A549 (cell line): ENCODE measurements at regions not wholly inside any gene's neighbourhood (a gene's known extent, or its start where the extent isn't known, plus 50 kb on each side); places are given as distances from the start of the nearest gene placed in this dataset.

Source experiments
- ATAC-seq, 2 experiments: fragments of 200-7000 bp in 1 of 2; fragments of >200 bp in 1 of 2; cut with Nextera tagmentation in 1 of 2; cut with Tn5 transposase in 1 of 2; 3 replicates each; pipeline versions ENCODE4 v1.8.0 to v1.9.1; 2018 to 2020; ENCODE audit warnings: mild to moderate bottlenecking in 1 of 2, moderate library complexity in 1 of 2
- CTCF ChIA-PET: fragments of 300-600 bp; sonication (Branson Sonifier 250); formaldehyde crosslinking; extraction: SDS; loops from one replicate; lab custom pipeline; 2021; ENCODE audit warnings: antibody characterized with exemption, inconsistent platforms; lab: Yijun Ruan, JAX
- POLR2A ChIA-PET: fragments of 350-600 bp; formaldehyde crosslinking; extraction: SDS; loops from one replicate; lab custom pipeline; 2021; ENCODE audit warnings: antibody characterized with exemption, inconsistent platforms; lab: Yijun Ruan, JAX
- DNase-seq, 2 experiments: peaks; one replicate each; pipeline versions ENCODE4 v3.0.0 to v3.0.0-alpha.2; 2011 to 2016; ENCODE audit warnings: low read depth in 1 of 2, low spot score in 1 of 2
- FAIRE-seq: peaks from 2 replicates; lab custom pipeline; 2011; peaks lifted over from hg19 to GRCh38; lab: Jason Lieb, UNC
- H3K27ac ChIP-seq, 2 experiments: fragments of >200 bp; sonication (Bioruptor Twin); formaldehyde crosslinking; 3 replicates each; pipeline ENCODE4 v1.5.1; 2016 to 2017
- H3K4me1 ChIP-seq: fragments of >200 bp; sonication (Bioruptor Twin); formaldehyde crosslinking; 3 replicates; pipeline ENCODE4 v1.6.1; 2016
- H3K4me2 ChIP-seq: fragments of >200 bp; sonication (Bioruptor Twin); formaldehyde crosslinking; 3 replicates; pipeline ENCODE4 v1.6.1; 2016
- H3K4me3 ChIP-seq: fragments of >200 bp; sonication (Bioruptor Twin); formaldehyde crosslinking; 3 replicates; pipeline ENCODE4 v1.5.1; 2016
- H3K9me3 ChIP-seq: fragments of >200 bp; sonication (Bioruptor Twin); formaldehyde crosslinking; 3 replicates; pipeline ENCODE4 v1.6.1; 2016
- BHLHE40 ChIP-seq: IDR thresholded peaks from 2 replicates; pipeline ENCODE4 v1.6.1; 2012; ENCODE audit warnings: low read depth, low read length, inconsistent platforms
- CBX2 ChIP-seq: fragments of 200-600 bp; sonication (generic); IDR thresholded peaks from 2 replicates; pipeline ENCODE4 v1.6.1; 2016; ENCODE audit warnings: low read depth, mild to moderate bottlenecking, borderline replicate concordance
- CEBPB ChIP-seq, 2 experiments: fragments of >200 bp in 1 of 2; sonication (Bioruptor Twin) in 1 of 2; formaldehyde crosslinking in 1 of 2; IDR thresholded peaks; 2 replicates each; pipeline ENCODE4 v1.6.1; 2012 to 2016
- CHD2 ChIP-seq: fragments of 150-350 bp; IDR thresholded peaks from 2 replicates; pipeline ENCODE4 v1.6.1; 2014; ENCODE audit warnings: low read length; ENCODE audit not compliant: partially characterized antibody
- EHF ChIP-seq: fragments of 250-450 bp; sonication (Bioruptor Pico); IDR thresholded peaks from 2 replicates; pipeline ENCODE4 v1.5.0; 2020; ENCODE audit warnings: mild to moderate bottlenecking
- ESRRA ChIP-seq: fragments of 150-350 bp; IDR thresholded peaks from 2 replicates; pipeline ENCODE4 v1.6.1; 2014; ENCODE audit warnings: mild to moderate bottlenecking, low read length, borderline replicate concordance
- FOSB ChIP-seq: fragments of 250-450 bp; sonication (Bioruptor Pico); IDR thresholded peaks from 2 replicates; pipeline ENCODE4 v1.5.0; 2020; ENCODE audit warnings: mild to moderate bottlenecking, moderate library complexity
- FOXS1 ChIP-seq: fragments of 250-450 bp; sonication (Bioruptor Pico); IDR thresholded peaks from 2 replicates; pipeline ENCODE4 v1.5.0; 2020; ENCODE audit warnings: mild to moderate bottlenecking, moderate library complexity
- HEYL ChIP-seq: fragments of 250-450 bp; sonication (Bioruptor Pico); IDR thresholded peaks from 2 replicates; pipeline ENCODE4 v1.8.0; 2021; ENCODE audit warnings: mild to moderate bottlenecking, moderate library complexity
- HOXB5 ChIP-seq: fragments of 250-450 bp; sonication (Bioruptor Pico); IDR thresholded peaks from 2 replicates; pipeline ENCODE4 v1.5.0; 2020; ENCODE audit warnings: mild to moderate bottlenecking, moderate library complexity
- JUN ChIP-seq, 2 experiments: fragments of >200 bp; sonication (Bioruptor Twin); formaldehyde crosslinking; IDR thresholded peaks; 2 replicates in 1 of 2; 3 replicates in 1 of 2; pipeline ENCODE4 v1.6.1; 2016 to 2017
- KDM5A ChIP-seq: fragments of 200-600 bp; sonication (generic); IDR thresholded peaks from 2 replicates; pipeline ENCODE4 v1.6.1; 2016; ENCODE audit warnings: antibody characterized with exemption, mild to moderate bottlenecking
- MAFK ChIP-seq: fragments of 450-650 bp; IDR thresholded peaks from 2 replicates; pipeline ENCODE4 v1.6.1; 2014; ENCODE audit not compliant: partially characterized antibody
- NFE2L2 ChIP-seq: fragments of 150-350 bp; conservative IDR thresholded peaks from 2 replicates; pipeline ENCODE4 v1.6.1; 2014; ENCODE audit warnings: low read length
- PHF8 ChIP-seq: fragments of 200-600 bp; sonication (generic); IDR thresholded peaks from 2 replicates; pipeline ENCODE4 v1.6.1; 2016; ENCODE audit warnings: low read depth, mild to moderate bottlenecking, antibody characterized with exemption, moderate library complexity, borderline replicate concordance
- POLR2AphosphoS2 ChIP-seq: conservative IDR thresholded peaks from 2 replicates; pipeline ENCODE4 v1.6.1; 2012; ENCODE audit warnings: low read length, improper control_type of control experiment, inconsistent platforms
- RARB ChIP-seq: fragments of 250-450 bp; sonication (Bioruptor Pico); IDR thresholded peaks from 2 replicates; pipeline ENCODE4 v1.8.0; 2021; ENCODE audit warnings: mild to moderate bottlenecking, moderate library complexity
- RCOR1 ChIP-seq: fragments of 150-350 bp; IDR thresholded peaks from 2 replicates; pipeline ENCODE4 v1.6.1; 2014; ENCODE audit warnings: antibody characterized with exemption, low read length, low read depth
- RFX5 ChIP-seq: fragments of 450-650 bp; IDR thresholded peaks from 2 replicates; pipeline ENCODE4 v1.7.1; 2014; ENCODE audit warnings: antibody characterized with exemption, mild to moderate bottlenecking, moderate library complexity
- RNF2 ChIP-seq: fragments of 200-600 bp; sonication (generic); IDR thresholded peaks from 2 replicates; pipeline ENCODE4 v1.6.1; 2016; ENCODE audit warnings: low read depth, mild to moderate bottlenecking, antibody characterized with exemption, moderate library complexity, borderline replicate concordance
- SMC3 ChIP-seq: fragments of >200 bp; sonication (Bioruptor Twin); formaldehyde crosslinking; IDR thresholded peaks from 3 replicates; pipeline ENCODE4 v1.6.1; 2018; ENCODE audit warnings: inconsistent platforms
- TFCP2L1 ChIP-seq: fragments of 250-450 bp; sonication (Bioruptor Pico); IDR thresholded peaks from 2 replicates; pipeline ENCODE4 v1.5.0; 2021; ENCODE audit warnings: mild to moderate bottlenecking
- ZFP36 ChIP-seq: fragments of 450-650 bp; IDR thresholded peaks from 2 replicates; pipeline ENCODE4 v1.6.1; 2014; ENCODE audit warnings: borderline replicate concordance; ENCODE audit not compliant: partially characterized antibody
- WGBS: methylation state at CpG from one replicate; pipeline ENCODE4 v1.1.6; 2017; ENCODE audit errors: missing lambda C conversion rate; 5-methylcytosine and 5-hydroxymethylcytosine counted together
- TF ChIP-seq, protein P1 (sequence below): IDR thresholded peaks from 2 replicates; pipeline ENCODE4 v1.6.1; 2012
- TF ChIP-seq, protein P2 (sequence below): fragments of 450-650 bp; IDR thresholded peaks from 2 replicates; pipeline ENCODE4 v1.6.1; 2014; ENCODE audit warnings: antibody characterized with exemption
- TF ChIP-seq, protein P3 (sequence below): fragments of 250-450 bp; sonication (Bioruptor Pico); IDR thresholded peaks from 2 replicates; pipeline ENCODE4 v1.5.0; 2021; ENCODE audit warnings: mild to moderate bottlenecking, moderate library complexity, borderline replicate concordance
- TF ChIP-seq, protein P4 (sequence below): fragments of 250-450 bp; sonication (Bioruptor Pico); IDR thresholded peaks from 2 replicates; pipeline ENCODE4 v1.5.0; 2020; ENCODE audit warnings: low read depth, mild to moderate bottlenecking, moderate library complexity
- TF ChIP-seq, protein P5 (sequence below): fragments of >200 bp; sonication (Bioruptor Twin); formaldehyde crosslinking; IDR thresholded peaks from 3 replicates; pipeline ENCODE4 v1.5.1; 2016
- TF ChIP-seq, protein P6 (sequence below): fragments of >200 bp; sonication (Bioruptor Twin); formaldehyde crosslinking; IDR thresholded peaks from 2 replicates; pipeline ENCODE4 v1.6.1; 2016
- TF ChIP-seq, protein P7 (sequence below): IDR thresholded peaks from 2 replicates; pipeline ENCODE4 v1.6.1; 2012; ENCODE audit warnings: low read depth, borderline replicate concordance

DNA sequence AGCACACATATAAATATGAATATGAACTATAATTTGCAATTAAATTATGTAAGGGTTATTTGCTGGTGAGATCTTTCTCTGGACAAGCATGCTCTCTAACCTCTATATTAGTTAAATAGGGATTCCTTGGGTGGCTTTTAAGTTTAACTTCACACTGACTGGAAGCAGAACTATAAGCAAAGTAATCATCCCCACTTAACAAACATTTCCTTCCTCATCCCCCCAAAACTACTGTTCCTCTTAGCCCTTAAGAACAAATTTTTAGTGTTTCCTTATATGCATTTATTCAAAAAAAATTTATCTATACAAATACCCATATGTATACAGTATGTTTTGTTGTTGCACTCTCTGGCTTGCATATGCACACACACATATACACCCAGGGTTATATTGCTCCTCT is 512.1 kb upstream of the MEF2C start:
- no peak for TF ChIP-seq SMC3
- no peak for TF ChIP-seq ESRRA
- no peak for TF ChIP-seq RARB (CRISPR knock-in tag)
- TF ChIP-seq HOXB5 (CRISPR knock-in tag) = no peak
- no peak for TF ChIP-seq RNF2
- no peak for TF ChIP-seq PHF8
- TF ChIP-seq CHD2 = no peak
- no peak for TF ChIP-seq POLR2AphosphoS2
- TF ChIP-seq FOSB (CRISPR knock-in tag) = no peak
- TF ChIP-seq KDM5A = no peak
- H3K4me1 ChIP-seq = no peaks in the 10 kb centered on the region
- H3K27ac ChIP-seq = no peak overlapping the region
- ATAC-seq = no peak
- ChIA-PET POLR2A (no interaction called here), CTCF (no interaction called here)
- no peak overlapping the region for H3K4me3 ChIP-seq
- H3K4me2 ChIP-seq = no peak overlapping the region
- FAIRE-seq = no peak
- no peaks in the 10 kb centered on the region for H3K9me3 ChIP-seq
- DNase-seq = no peak

DNA sequence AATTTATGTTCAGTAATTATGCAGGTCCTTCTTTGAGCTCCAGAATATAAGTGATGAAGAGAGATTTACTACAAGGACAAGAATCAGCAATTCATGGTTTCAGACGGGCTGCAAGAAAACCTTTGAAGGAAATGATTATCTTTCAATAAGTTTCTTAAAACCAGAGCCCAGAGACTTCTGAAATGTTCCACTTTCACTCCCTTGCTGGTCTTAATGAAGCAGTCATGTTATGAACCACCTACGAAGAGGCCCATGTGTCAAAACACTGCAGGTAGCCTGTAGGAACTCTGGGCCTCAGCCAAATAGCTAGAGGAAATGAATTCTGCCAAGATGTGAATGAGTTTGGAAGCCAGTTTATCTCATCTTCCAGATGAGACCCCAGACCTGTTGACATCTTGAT is 505.9 kb upstream of the MEF2C start:
- POLR2A ChIA-PET = no interaction called here
- no peaks in the 10 kb centered on the region for H3K4me1 ChIP-seq
- FAIRE-seq (no peak), DNase-seq (no peak), ATAC-seq (no peak)
- 2% methylated on average over 2 of the region's 2 CpGs for WGBS
- no peak overlapping the region for H3K4me3 ChIP-seq
- no peaks in the 10 kb centered on the region for H3K9me3 ChIP-seq
- CTCF ChIA-PET = no interaction called here
- H3K4me2 ChIP-seq = no peak overlapping the region
- H3K27ac ChIP-seq = no peak overlapping the region
- TF ChIP-seq RCOR1 (no peak), MAFK (no peak), CBX2 (no peak), NFE2L2 (no peak), CEBPB (IDR thresholded peaks at IDR 0.05) (no peak)
- TF ChIP-seq, protein P1, sequence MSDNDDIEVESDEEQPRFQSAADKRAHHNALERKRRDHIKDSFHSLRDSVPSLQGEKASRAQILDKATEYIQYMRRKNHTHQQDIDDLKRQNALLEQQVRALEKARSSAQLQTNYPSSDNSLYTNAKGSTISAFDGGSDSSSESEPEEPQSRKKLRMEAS = no peak
- TF ChIP-seq, protein P2, sequence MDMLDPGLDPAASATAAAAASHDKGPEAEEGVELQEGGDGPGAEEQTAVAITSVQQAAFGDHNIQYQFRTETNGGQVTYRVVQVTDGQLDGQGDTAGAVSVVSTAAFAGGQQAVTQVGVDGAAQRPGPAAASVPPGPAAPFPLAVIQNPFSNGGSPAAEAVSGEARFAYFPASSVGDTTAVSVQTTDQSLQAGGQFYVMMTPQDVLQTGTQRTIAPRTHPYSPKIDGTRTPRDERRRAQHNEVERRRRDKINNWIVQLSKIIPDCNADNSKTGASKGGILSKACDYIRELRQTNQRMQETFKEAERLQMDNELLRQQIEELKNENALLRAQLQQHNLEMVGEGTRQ = no peak

DNA sequence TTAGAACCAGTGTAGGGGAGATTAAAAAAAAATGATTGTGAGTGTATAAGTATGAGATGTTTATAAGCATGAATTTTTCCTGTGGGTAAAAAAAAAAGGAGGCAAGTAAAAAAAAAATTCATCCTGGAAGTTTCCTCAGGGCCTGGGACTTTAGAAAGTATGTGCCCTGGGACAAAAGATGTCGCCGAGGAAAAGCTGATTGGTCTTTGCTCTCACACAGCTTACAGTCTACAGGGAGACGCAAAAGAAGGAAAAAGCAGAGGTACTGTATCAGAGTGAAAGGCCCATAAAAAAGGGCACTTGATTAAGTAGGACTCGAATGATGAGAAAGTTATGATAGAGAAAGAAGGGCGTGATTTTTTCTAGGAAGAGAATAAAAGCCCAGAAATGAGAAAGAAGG is 501.4 kb upstream of the MEF2C start:
- no peak overlapping the region for H3K4me2 ChIP-seq
- no peak for DNase-seq
- no peak overlapping the region for H3K27ac ChIP-seq
- ChIA-PET POLR2A (no interaction called here), CTCF (interaction anchor here (0.7 kb wide), 1 partner anchor 775 kb away, joined by 3 read pairs; no protein-coding TSS in a partner anchor)
- FAIRE-seq = no peak
- no peak overlapping the region for H3K4me3 ChIP-seq
- H3K9me3 ChIP-seq = no peaks in the 10 kb centered on the region
- WGBS = 28% methylated on average over 5 of the region's 5 CpGs
- no peaks in the 10 kb centered on the region for H3K4me1 ChIP-seq
- ATAC-seq = no peak
- TF ChIP-seq HEYL (CRISPR knock-in tag) (no peak), RFX5 (no peak), JUN (IDR thresholded peaks at IDR 0.05) (no peak), FOXS1 (CRISPR knock-in tag) (no peak), POLR2AphosphoS2 (no peak), EHF (no peak), ZFP36 (no peak), CHD2 (no peak), BHLHE40 (no peak), TFCP2L1 (CRISPR knock-in tag) (no peak), NFE2L2 (no peak), PHF8 (no peak), MAFK (no peak)
- TF ChIP-seq, protein P3, sequence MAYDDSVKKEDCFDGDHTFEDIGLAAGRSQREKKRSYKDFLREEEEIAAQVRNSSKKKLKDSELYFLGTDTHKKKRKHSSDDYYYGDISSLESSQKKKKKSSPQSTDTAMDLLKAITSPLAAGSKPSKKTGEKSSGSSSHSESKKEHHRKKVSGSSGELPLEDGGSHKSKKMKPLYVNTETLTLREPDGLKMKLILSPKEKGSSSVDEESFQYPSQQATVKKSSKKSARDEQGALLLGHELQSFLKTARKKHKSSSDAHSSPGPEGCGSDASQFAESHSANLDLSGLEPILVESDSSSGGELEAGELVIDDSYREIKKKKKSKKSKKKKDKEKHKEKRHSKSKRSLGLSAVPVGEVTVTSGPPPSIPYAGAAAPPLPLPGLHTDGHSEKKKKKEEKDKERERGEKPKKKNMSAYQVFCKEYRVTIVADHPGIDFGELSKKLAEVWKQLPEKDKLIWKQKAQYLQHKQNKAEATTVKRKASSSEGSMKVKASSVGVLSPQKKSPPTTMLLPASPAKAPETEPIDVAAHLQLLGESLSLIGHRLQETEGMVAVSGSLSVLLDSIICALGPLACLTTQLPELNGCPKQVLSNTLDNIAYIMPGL (CRISPR knock-in tag) = no peak
- TF ChIP-seq, protein P4, sequence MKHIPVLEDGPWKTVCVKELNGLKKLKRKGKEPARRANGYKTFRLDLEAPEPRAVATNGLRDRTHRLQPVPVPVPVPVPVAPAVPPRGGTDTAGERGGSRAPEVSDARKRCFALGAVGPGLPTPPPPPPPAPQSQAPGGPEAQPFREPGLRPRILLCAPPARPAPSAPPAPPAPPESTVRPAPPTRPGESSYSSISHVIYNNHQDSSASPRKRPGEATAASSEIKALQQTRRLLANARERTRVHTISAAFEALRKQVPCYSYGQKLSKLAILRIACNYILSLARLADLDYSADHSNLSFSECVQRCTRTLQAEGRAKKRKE (CRISPR knock-in tag) = no peak
- TF ChIP-seq, protein P5, sequence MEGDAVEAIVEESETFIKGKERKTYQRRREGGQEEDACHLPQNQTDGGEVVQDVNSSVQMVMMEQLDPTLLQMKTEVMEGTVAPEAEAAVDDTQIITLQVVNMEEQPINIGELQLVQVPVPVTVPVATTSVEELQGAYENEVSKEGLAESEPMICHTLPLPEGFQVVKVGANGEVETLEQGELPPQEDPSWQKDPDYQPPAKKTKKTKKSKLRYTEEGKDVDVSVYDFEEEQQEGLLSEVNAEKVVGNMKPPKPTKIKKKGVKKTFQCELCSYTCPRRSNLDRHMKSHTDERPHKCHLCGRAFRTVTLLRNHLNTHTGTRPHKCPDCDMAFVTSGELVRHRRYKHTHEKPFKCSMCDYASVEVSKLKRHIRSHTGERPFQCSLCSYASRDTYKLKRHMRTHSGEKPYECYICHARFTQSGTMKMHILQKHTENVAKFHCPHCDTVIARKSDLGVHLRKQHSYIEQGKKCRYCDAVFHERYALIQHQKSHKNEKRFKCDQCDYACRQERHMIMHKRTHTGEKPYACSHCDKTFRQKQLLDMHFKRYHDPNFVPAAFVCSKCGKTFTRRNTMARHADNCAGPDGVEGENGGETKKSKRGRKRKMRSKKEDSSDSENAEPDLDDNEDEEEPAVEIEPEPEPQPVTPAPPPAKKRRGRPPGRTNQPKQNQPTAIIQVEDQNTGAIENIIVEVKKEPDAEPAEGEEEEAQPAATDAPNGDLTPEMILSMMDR = no peak
- TF ChIP-seq, protein P6, sequence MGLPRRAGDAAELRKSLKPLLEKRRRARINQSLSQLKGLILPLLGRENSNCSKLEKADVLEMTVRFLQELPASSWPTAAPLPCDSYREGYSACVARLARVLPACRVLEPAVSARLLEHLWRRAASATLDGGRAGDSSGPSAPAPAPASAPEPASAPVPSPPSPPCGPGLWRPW = no peak
- TF ChIP-seq, protein P7, sequence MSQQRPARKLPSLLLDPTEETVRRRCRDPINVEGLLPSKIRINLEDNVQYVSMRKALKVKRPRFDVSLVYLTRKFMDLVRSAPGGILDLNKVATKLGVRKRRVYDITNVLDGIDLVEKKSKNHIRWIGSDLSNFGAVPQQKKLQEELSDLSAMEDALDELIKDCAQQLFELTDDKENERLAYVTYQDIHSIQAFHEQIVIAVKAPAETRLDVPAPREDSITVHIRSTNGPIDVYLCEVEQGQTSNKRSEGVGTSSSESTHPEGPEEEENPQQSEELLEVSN = no peak
